H9 (cell line): ENCODE measurements at regions not wholly inside any gene's neighbourhood (a gene's known extent, or its start where the extent isn't known, plus 50 kb on each side); places are given as distances from the start of the nearest gene placed in this dataset.
A peak's percentile ranks its signal among the peaks of the same experiment; 100 is the strongest.

Experiments used
- DNase-seq: peaks from one replicate; pipeline ENCODE4 v3.0.0-alpha.2; 2017
- H2AFZ ChIP-seq: one replicate; pipeline ENCODE4 v1.6.1; 2013; ENCODE audit warnings: mild to moderate bottlenecking, low read length, control low read depth, moderate library complexity
- H2AK5ac ChIP-seq: 2 replicates; pipeline ENCODE4 v1.6.1; 2013; ENCODE audit warnings: low read length, control low read depth, mixed read lengths; ENCODE audit not compliant: insufficient read length
- H2BK120ac ChIP-seq: one replicate; pipeline ENCODE4 v1.6.1; 2013; ENCODE audit warnings: low read depth, mild to moderate bottlenecking, low read length, control low read depth, inconsistent platforms; ENCODE audit not compliant: poor library complexity, severe bottlenecking
- H2BK12ac ChIP-seq: 2 replicates; pipeline ENCODE4 v1.6.1; 2013; ENCODE audit warnings: low read length, control low read depth, mixed read lengths, low read depth; ENCODE audit not compliant: insufficient read length
- H2BK15ac ChIP-seq: 2 replicates; pipeline ENCODE4 v1.6.1; 2013; ENCODE audit warnings: low read depth, low read length, control low read depth
- H2BK20ac ChIP-seq: one replicate; pipeline ENCODE4 v1.6.1; 2013; ENCODE audit warnings: low read depth, mild to moderate bottlenecking, low read length, control low read depth, inconsistent platforms; ENCODE audit not compliant: poor library complexity, severe bottlenecking
- H2BK5ac ChIP-seq: 2 replicates; pipeline ENCODE4 v1.6.1; 2013; ENCODE audit warnings: low read length, control low read depth, mixed read lengths; ENCODE audit not compliant: insufficient read length
- H3K14ac ChIP-seq: 2 replicates; pipeline ENCODE4 v1.6.1; 2013; ENCODE audit warnings: low read length, control low read depth; ENCODE audit not compliant: insufficient read depth
- H3K18ac ChIP-seq: 2 replicates; pipeline ENCODE4 v1.6.1; 2013; ENCODE audit warnings: low read depth, mild to moderate bottlenecking, mixed read lengths, low read length, control low read depth; ENCODE audit not compliant: insufficient read length
- H3K23ac ChIP-seq: 2 replicates; pipeline ENCODE4 v1.6.1; 2013; ENCODE audit warnings: low read length, control low read depth, mixed read lengths, low read depth; ENCODE audit not compliant: insufficient read length
- H3K23me2 ChIP-seq: 2 replicates; pipeline ENCODE4 v1.6.1; 2013; ENCODE audit warnings: low read depth, mild to moderate bottlenecking, mixed read lengths, low read length, control low read depth; ENCODE audit not compliant: insufficient read length, poor library complexity, severe bottlenecking
- H3K27ac ChIP-seq: 2 replicates; pipeline ENCODE4 v1.5.1; 2013; ENCODE audit warnings: low read length, control low read depth, mixed read lengths, low read depth; ENCODE audit not compliant: insufficient read length
- H3K27me3 ChIP-seq: 2 replicates; pipeline ENCODE4 v1.6.1; 2013; ENCODE audit warnings: low read length, control low read depth, inconsistent platforms; ENCODE audit not compliant: insufficient read depth
- H3K4ac ChIP-seq: 2 replicates; pipeline ENCODE4 v1.6.1; 2013; ENCODE audit warnings: low read depth, mild to moderate bottlenecking, control low read depth, inconsistent platforms, low read length, moderate library complexity
- H3K4me1 ChIP-seq: 2 replicates; pipeline ENCODE4 v1.6.1; 2013; ENCODE audit warnings: low read length, control low read depth, inconsistent platforms; ENCODE audit not compliant: insufficient read depth
- H3K4me2 ChIP-seq: 2 replicates; pipeline ENCODE4 v1.6.1; 2013; ENCODE audit warnings: low read length, control low read depth, mixed read lengths; ENCODE audit not compliant: insufficient read length, insufficient read depth
- H3K56ac ChIP-seq: 2 replicates; pipeline ENCODE4 v1.6.1; 2013; ENCODE audit warnings: low read depth, mild to moderate bottlenecking, mixed read lengths, low read length, control low read depth; ENCODE audit not compliant: insufficient read length
- H3K79me1 ChIP-seq: 2 replicates; pipeline ENCODE4 v1.6.1; 2013; ENCODE audit warnings: low read depth, mild to moderate bottlenecking, moderate library complexity, low read length, control low read depth, inconsistent platforms; ENCODE audit not compliant: insufficient read depth, poor library complexity, severe bottlenecking
- H3K79me2 ChIP-seq: 2 replicates; pipeline ENCODE4 v1.6.1; 2013; ENCODE audit warnings: low read length, control low read depth, inconsistent platforms; ENCODE audit not compliant: insufficient read depth
- H3K9ac ChIP-seq: 2 replicates; pipeline ENCODE4 v1.6.1; 2013; ENCODE audit warnings: low read length, control low read depth, mixed read lengths; ENCODE audit not compliant: insufficient read length; ENCODE audit errors: extremely low read depth
- H3K9me3 ChIP-seq: one replicate; pipeline ENCODE4 v1.6.1; 2013; ENCODE audit warnings: low read depth, low read length, inconsistent platforms; ENCODE audit not compliant: control insufficient read depth
- H3T11ph ChIP-seq: one replicate; pipeline ENCODE4 v1.6.1; 2013; ENCODE audit warnings: mild to moderate bottlenecking, low read length, control low read depth, inconsistent platforms
- H4K20me1 ChIP-seq: one replicate; pipeline ENCODE4 v1.6.1; 2013; ENCODE audit not compliant: control insufficient read depth, insufficient read length, insufficient read depth
- H4K5ac ChIP-seq: 2 replicates; pipeline ENCODE4 v1.6.1; 2013; ENCODE audit warnings: low read depth, mild to moderate bottlenecking, mixed read lengths, low read length, control low read depth; ENCODE audit not compliant: insufficient read length
- H4K8ac ChIP-seq: replicated peaks from 2 replicates; pipeline ENCODE4 v1.6.1; 2013; ENCODE audit warnings: low read length, control low read depth, mixed read lengths, low read depth; ENCODE audit not compliant: insufficient read length
- H4K91ac ChIP-seq: 2 replicates; pipeline ENCODE4 v1.6.1; 2013; ENCODE audit warnings: low read depth, mild to moderate bottlenecking, moderate library complexity, mixed read lengths, low read length, control low read depth; ENCODE audit not compliant: insufficient read length
- H3K27ac Mint-ChIP-seq, 3 experiments: 2 replicates in 2 of 3; 3 replicates in 1 of 3; pipeline ENCODE4 v1.8.0; 2020 to 2021; ENCODE audit warnings: mixed read lengths in 3 of 3, mild to moderate bottlenecking in 1 of 3, moderate library complexity in 1 of 3
- H3K27me3 Mint-ChIP-seq: 2 replicates; pipeline ENCODE4 v1.8.0; 2021; ENCODE audit warnings: low read depth, mild to moderate bottlenecking, moderate library complexity, mixed read lengths
- H3K36me3 Mint-ChIP-seq, 3 experiments: 2 replicates in 2 of 3; 3 replicates in 1 of 3; pipeline ENCODE4 v1.8.0; 2020 to 2021; ENCODE audit warnings: low read depth in 3 of 3, mixed read lengths in 3 of 3; ENCODE audit not compliant: insufficient read depth in 1 of 3
- H3K4me1 Mint-ChIP-seq, 2 experiments: 2 replicates each; pipeline ENCODE4 v1.8.0; 2020; ENCODE audit warnings: mixed read lengths in 2 of 2
- H3K4me3 Mint-ChIP-seq, 2 experiments: 2 replicates in 1 of 2; 3 replicates in 1 of 2; pipeline ENCODE4 v1.8.0; 2020 to 2021; ENCODE audit warnings: mild to moderate bottlenecking in 2 of 2, mixed read lengths in 2 of 2, moderate library complexity in 1 of 2
- H3K9me3 Mint-ChIP-seq, 2 experiments: 2 replicates in 1 of 2; 3 replicates in 1 of 2; pipeline ENCODE4 v1.8.0; 2020; ENCODE audit warnings: mild to moderate bottlenecking in 2 of 2, mixed read lengths in 2 of 2, moderate library complexity in 1 of 2
- CTCF ChIP-seq: fragments of 200-600 bp; sonication (generic); conservative IDR thresholded peaks from 3 replicates; pipeline ENCODE4 v1.8.0; 2021; ENCODE audit warnings: antibody characterized with exemption, mild to moderate bottlenecking
- WGBS: extraction: QIAGEN DNeasy Blood & Tissue Kit; methylation state at CpG from one replicate; pipeline ENCODE4 v1.1.7; 2013; ENCODE audit warnings: missing lambda C conversion rate, low lambda C conversion rate, mixed read lengths; ENCODE audit not compliant: insufficient read length; ENCODE audit errors: extremely low coverage; 5-methylcytosine and 5-hydroxymethylcytosine counted together

- Histone ChIP-seq H2BK20ac (no peak overlapping the region), H3K79me1 (no peaks in the 10 kb centered on the region), H3K9ac (no peak overlapping the region), H2AK5ac (no peak overlapping the region), H3K23ac (no peak overlapping the region), H3K4me1 (no peaks in the 10 kb centered on the region), H2BK120ac (no peak overlapping the region), H3K23me2 (no peaks in the 10 kb centered on the region), H3K27ac (no peak overlapping the region), H3K18ac (no peak overlapping the region), H3K9me3 (no peaks in the 10 kb centered on the region), H4K20me1 (no peaks in the 10 kb centered on the region), H3K14ac (no peak overlapping the region), H2BK5ac (no peak overlapping the region), H2BK15ac (no peak overlapping the region), H2BK12ac (no peak overlapping the region), H3K79me2 (no peaks in the 10 kb centered on the region), H3K4ac (no peak overlapping the region), H3K27me3 (no peaks in the 10 kb centered on the region), H2AFZ (no peak overlapping the region), H3K4me2 (no peak overlapping the region), H4K5ac (no peak overlapping the region), H3T11ph (no peak overlapping the region), H4K8ac (no peak overlapping the region), H3K56ac (no peak overlapping the region), H4K91ac (no peak overlapping the region)
- H3K9me3 Mint-ChIP-seq, result no peaks in the 10 kb centered on the region
- peak overlapping the region in 1 of 3 experiments; percentile 19; a peak in 1 of 7 replicates for H3K27ac Mint-ChIP-seq
- H3K27me3 Mint-ChIP-seq, result no peaks in the 10 kb centered on the region
- no peak for DNase-seq
- no peak overlapping the region for H3K4me3 Mint-ChIP-seq
- peaks cover 5 to 16% (median 5%) of the 10 kb centered on the region in 3 experiments; a peak in 4 of 7 replicates for H3K36me3 Mint-ChIP-seq
- TF ChIP-seq CTCF, result no peak
- no CpG with 5 or more reads among the region's 2 CpGs for WGBS
- H3K4me1 Mint-ChIP-seq, result no peaks in the 10 kb centered on the region
Measured at GRCh38 chr2:167361426-167361825, 473.1 kb downstream of the XIRP2 start.
